ENCODE measurements at regions not wholly inside any gene's neighbourhood (a gene's known extent, or its start where the extent isn't known, plus 50 kb on each side); places are given as distances from the start of the nearest gene placed in this dataset.

DNA sequence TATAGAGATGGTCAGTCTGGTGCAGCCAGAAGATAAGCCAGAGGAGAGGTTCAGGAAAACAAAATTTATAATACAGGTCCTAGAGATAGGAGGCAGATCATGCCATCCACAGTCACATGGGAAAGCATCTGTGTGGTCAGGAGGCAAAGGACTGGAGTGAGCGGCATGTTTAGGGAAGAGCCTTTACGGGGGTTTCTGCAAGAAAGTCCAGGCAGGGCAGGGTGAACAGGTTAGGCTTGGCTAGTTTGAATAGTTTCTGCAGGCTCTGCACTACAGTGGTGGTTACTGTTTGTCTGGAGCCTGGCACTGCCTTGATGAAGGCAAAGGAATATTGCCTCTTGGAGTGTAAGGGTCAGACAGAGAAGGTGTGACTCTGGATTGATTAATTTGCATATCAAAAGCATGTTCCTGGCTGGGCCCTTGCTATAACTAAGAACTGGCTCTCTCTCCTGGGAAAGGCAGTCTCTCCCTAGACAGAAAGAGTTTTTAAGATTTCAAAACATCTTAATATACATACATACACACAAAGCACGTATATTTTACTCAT lies 1034.7 kb upstream of the CHAC2 start:
- Mint-ChIP-seq H3K9me3 (peaks cover 4% of the 10 kb centered on the region), H3K27ac (no peak overlapping the region), H3K36me3 (ENCODE audit: low read depth) (no peaks in the 10 kb centered on the region), H3K4me1 (ENCODE audit: low read depth) (no peaks in the 10 kb centered on the region), H3K4me3 (no peak overlapping the region), H3K27me3 (ENCODE audit: insufficient read depth) (peaks cover 5% of the 10 kb centered on the region; the same call in 1 of the 2 replicates)
- DNase-seq = no peak
- TF ChIP-seq, protein P1, sequence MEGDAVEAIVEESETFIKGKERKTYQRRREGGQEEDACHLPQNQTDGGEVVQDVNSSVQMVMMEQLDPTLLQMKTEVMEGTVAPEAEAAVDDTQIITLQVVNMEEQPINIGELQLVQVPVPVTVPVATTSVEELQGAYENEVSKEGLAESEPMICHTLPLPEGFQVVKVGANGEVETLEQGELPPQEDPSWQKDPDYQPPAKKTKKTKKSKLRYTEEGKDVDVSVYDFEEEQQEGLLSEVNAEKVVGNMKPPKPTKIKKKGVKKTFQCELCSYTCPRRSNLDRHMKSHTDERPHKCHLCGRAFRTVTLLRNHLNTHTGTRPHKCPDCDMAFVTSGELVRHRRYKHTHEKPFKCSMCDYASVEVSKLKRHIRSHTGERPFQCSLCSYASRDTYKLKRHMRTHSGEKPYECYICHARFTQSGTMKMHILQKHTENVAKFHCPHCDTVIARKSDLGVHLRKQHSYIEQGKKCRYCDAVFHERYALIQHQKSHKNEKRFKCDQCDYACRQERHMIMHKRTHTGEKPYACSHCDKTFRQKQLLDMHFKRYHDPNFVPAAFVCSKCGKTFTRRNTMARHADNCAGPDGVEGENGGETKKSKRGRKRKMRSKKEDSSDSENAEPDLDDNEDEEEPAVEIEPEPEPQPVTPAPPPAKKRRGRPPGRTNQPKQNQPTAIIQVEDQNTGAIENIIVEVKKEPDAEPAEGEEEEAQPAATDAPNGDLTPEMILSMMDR (IDR thresholded peaks at IDR 0.05) = no peak

DNA sequence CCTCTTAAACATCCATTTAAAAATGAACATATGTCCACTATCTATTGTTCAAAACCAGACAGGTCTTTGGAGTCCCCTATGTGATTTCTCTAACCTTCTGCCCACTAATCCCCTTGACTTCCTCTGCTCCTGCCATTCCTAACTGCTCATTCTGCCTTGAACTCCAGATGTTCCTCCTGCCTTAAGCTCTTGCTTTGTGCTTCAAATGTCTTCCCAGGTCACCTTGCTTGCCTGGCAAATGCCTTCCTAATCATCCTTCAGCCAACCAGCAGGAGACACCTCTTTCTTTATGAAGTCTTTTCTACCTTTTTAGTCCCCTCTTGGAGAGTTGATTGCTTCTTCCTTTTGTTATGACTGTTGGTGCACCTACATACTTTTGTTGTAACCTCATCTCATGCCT lies 1043.0 kb upstream of the CHAC2 start:
- Mint-ChIP-seq H3K4me3 (no peak overlapping the region), H3K36me3 (ENCODE audit: low read depth) (no peaks in the 10 kb centered on the region), H3K27ac (no peak overlapping the region), H3K4me1 (ENCODE audit: low read depth) (no peaks in the 10 kb centered on the region; the same call in 1 of the 2 replicates), H3K9me3 (peaks cover 11% of the 10 kb centered on the region), H3K27me3 (ENCODE audit: insufficient read depth) (no peaks in the 10 kb centered on the region; the same call in 1 of the 2 replicates)
- TF ChIP-seq, protein P1 (IDR thresholded peaks at IDR 0.05) = no peak
- DNase-seq = no peak

DNA sequence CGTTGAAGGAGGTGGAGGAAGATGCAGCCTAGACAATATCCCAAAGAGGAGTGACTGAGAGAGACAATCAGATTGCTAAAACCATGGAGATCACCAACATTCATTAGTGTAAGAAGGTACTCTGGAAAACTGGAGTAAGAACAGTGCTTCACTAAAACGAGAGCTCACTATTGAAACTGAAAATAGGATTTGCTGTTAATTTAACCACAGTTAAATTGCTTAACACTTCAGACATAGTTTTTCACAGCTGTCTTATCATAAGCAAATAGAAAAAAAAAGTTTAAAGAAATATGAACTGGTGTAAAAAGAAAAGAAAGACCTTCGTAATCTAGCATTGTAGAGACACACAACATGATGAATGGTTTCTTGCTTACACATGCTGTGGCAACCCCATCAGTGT lies 1049.8 kb upstream of the CHAC2 start:
- peak overlapping the region; percentile 11; the same call in 1 of the 2 replicates for H3K4me3 Mint-ChIP-seq
- H3K27ac Mint-ChIP-seq = no peak overlapping the region
- DNase-seq = no peak
- no peaks in the 10 kb centered on the region; the same call in 1 of the 2 replicates for H3K4me1 Mint-ChIP-seq (ENCODE audit: low read depth)
- H3K36me3 Mint-ChIP-seq (ENCODE audit: low read depth) = no peaks in the 10 kb centered on the region
- H3K9me3 Mint-ChIP-seq = peaks cover 4% of the 10 kb centered on the region; the same call in 1 of the 2 replicates
- TF ChIP-seq, protein P1 (IDR thresholded peaks at IDR 0.05) = no peak
- H3K27me3 Mint-ChIP-seq (ENCODE audit: insufficient read depth) = no peaks in the 10 kb centered on the region

DNA sequence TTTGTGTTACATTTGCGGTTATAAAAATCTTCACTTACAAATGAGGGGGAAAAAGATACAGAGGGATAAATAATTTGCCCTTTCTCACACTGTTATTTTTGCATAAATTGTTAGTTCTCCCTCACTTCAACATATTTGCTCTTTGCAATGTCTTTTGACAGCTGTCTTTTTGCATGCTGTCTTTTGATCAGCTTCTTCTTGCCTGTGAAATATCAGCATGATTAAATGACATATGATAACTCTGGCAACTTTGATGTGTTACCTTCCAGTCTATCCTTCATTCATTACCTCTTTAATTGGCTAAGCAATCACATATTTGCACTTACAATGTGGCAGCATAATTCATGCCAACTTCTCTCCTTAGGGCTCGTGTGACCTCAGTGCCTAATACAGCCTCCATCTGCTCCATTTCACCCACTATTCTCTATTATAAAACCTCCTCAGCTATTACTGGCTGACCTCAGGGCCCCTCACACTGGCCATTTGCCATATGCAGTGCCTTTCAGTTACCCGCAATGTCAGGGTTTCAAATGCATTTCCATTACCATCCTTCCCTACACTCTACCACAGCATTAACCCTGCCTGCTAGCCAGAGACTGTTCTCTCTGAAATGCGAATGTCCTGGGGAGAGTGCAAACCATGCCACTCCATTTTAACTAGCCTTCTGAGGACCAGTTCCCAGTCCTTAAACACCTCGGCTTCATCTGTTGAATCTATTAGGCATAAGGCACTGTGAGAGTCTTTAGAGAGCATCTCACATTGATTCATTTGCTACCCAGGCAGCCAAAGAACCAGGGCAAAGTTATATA lies 1056.6 kb upstream of the CHAC2 start:
- H3K27ac Mint-ChIP-seq = no peak overlapping the region
- H3K4me3 Mint-ChIP-seq = no peak overlapping the region
- H3K9me3 Mint-ChIP-seq = peaks cover 8% of the 10 kb centered on the region
- H3K4me1 Mint-ChIP-seq (ENCODE audit: low read depth) = no peaks in the 10 kb centered on the region
- peaks cover 5% of the 10 kb centered on the region for H3K27me3 Mint-ChIP-seq (ENCODE audit: insufficient read depth)
- TF ChIP-seq, protein P1 (IDR thresholded peaks at IDR 0.05) = no peak
- no peaks in the 10 kb centered on the region for H3K36me3 Mint-ChIP-seq (ENCODE audit: low read depth)
- no peak for DNase-seq

DNA sequence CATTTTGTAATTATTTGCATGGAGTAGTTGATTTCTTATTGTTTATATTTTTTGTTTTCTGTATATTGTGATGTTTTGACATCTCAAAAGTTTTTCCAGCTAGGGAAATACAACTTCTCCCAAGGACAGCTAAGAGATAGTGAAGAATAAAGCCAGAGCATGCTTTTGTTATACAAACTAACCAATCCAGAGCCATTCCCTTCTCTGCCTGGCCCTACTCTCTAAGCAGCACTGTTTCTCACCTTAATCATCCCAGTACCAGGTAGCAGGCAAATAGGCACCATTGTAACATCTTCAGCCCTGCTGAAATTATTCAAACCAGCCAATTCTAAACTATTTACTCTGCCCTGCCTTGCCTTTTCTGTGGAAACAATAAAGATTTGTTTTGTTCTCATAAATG lies 1063.4 kb upstream of the CHAC2 start:
- Mint-ChIP-seq H3K9me3 (peaks cover 8% of the 10 kb centered on the region), H3K4me3 (no peak overlapping the region), H3K27ac (no peak overlapping the region), H3K4me1 (ENCODE audit: low read depth) (no peaks in the 10 kb centered on the region), H3K27me3 (ENCODE audit: insufficient read depth) (no peaks in the 10 kb centered on the region; the same call in none of the 2 replicates), H3K36me3 (ENCODE audit: low read depth) (no peaks in the 10 kb centered on the region)
- TF ChIP-seq, protein P1 (IDR thresholded peaks at IDR 0.05) = no peak
- DNase-seq = no peak

Data from HFFc6 (cell line).